GM19025 (cell line): ENCODE measurements at regions not wholly inside any gene's neighbourhood (a gene's known extent, or its start where the extent isn't known, plus 50 kb on each side); places are given as distances from the start of the nearest gene placed in this dataset.
"Not testable (repeated sequence)": the region's sequence is repeated elsewhere in the genome, so short reads cannot be mapped to it uniquely, and the experiment has no call there.

Experiments used
- ATAC-seq: cut with Tn5 transposase; IDR thresholded peaks from one replicate; pipeline ENCODE4 v1.9.1; 2021; ENCODE audit warnings: mild to moderate bottlenecking, low read depth, moderate library complexity; ENCODE audit not compliant: unreplicated experiment

DNA sequence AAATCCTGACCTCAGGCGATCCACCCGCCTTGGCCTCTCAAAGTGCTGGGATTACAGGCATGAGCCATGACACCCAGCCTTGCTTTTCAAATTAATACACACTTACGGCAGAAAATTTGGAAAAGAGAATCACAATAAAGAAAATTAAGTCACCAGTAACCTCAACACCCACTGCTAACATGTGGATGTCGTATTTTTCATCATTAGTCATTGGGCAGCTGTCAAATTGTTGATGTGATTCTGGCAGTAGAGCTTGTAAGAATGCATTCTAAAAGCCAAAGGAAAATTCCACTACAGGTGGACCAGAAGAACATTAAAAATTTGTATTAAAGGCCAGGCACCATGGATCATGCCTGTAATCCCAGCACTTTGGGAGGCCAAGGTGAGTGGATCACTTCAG lies 237.3 kb upstream of the TUT7 start:
- ATAC-seq: no peak

DNA sequence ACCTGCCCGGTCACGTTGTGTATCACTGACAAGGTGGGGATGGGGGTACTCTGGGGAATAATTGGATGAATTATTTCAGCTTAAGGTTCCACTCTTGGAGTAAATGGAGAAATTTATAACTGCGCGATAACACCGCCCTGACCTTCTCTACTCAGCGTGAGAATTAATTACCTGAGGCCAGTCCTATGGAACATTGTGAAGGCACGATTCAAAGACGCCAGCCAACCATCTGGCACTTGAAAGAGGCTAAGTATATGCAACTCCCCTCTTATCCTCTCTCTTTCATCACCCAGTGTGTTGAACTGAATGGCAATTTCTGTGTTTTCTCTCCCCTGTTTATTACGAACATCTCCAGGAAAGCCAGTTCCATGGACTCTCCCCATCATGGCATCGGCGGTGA lies 235.5 kb upstream of the TUT7 start:
- no peak for ATAC-seq

- ATAC-seq: no peak
Measured at GRCh38 chr9:86589273-86589672, 235.1 kb upstream of the TUT7 start.

DNA sequence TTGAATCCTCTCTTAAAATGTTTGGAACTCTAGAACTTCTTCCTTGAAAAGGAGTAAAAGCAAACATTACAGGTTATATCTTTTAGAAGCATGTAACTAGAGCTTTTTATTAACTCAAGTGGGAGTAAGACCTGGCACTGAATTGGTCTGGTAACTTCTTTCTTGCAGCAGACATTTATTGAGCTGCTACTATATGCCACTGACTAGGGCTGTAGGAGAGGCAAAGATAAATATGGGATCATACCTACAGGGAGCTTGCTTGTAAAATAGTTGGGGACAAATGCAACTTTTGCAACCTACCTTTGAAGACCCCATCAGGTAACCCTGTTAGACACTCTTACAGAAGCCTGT lies 231.9 kb upstream of the TUT7 start:
- ATAC-seq: no peak

DNA sequence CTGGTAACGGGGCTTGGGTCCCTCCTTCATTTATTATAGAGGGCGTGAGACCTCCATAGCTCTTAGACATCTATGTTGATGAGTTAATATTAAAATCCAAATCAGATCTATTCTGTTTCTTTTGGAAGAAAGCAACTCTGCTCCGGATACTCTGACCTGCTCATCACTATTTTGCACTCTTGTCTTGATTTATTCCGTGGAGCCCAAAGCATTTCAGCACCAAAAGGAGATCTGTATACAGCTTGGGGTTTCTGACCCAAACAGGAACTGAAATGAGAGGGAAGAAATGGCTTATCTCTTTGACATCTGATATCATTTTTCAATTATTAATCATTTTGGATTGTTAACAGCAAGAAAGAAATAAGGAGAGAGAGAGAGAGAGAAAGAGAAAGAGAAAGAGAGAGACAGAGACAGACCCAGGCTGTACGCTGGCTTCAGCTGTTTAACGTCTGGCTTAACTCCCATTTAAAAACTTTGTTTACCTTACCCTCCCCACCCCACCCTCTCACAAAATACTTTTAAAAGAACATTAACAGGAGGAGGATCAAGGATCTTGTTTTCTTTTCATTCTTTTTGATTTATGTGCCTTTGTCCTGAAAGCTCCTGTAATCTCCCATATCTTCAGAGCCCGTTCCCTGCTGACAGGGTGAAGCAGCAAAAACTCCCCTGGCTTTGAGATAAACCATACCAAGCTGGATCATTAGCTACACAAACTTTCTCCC lies 231.4 kb upstream of the TUT7 start:
- ATAC-seq: no peak

DNA sequence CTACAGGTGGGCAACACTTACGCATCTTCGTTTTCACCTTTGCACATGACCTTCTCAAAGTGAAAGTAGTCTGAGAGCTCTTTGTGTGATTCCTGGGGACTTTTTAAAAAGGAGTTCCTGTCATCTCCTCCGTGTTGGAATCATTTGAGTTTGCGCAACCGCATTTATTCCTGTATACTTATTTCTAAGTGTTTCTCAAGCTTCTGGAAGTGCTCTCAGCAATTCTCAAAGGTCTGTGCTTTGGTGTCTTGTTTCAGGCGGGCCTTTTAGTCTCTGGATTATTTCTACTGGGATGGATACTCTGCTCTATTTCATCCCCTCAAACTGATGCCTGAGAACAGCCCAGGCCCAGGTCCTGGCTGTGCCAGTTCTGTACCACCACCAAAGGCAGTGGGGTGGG lies 226.5 kb upstream of the TUT7 start:
- no peak for ATAC-seq

DNA sequence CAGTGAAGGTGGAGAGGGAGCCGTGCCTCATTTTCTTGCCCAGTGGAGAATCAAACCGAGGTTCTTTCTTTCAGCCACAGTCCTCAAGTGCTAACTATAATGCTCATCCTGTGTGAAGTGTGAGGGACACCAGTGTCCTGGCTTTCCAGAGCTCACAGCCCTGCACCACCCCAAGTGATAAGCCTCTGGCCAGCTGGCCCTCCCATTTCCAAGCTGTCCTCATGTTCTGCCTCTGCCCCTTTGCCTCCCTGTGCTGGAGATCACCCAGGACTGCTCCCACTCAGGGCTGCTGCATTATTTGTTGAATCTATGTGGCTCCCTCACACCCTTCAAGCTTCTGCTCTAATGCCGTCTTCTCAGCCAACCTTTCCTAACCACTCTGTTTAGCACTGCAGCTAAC lies 224.5 kb upstream of the TUT7 start:
- ATAC-seq: no peak

DNA sequence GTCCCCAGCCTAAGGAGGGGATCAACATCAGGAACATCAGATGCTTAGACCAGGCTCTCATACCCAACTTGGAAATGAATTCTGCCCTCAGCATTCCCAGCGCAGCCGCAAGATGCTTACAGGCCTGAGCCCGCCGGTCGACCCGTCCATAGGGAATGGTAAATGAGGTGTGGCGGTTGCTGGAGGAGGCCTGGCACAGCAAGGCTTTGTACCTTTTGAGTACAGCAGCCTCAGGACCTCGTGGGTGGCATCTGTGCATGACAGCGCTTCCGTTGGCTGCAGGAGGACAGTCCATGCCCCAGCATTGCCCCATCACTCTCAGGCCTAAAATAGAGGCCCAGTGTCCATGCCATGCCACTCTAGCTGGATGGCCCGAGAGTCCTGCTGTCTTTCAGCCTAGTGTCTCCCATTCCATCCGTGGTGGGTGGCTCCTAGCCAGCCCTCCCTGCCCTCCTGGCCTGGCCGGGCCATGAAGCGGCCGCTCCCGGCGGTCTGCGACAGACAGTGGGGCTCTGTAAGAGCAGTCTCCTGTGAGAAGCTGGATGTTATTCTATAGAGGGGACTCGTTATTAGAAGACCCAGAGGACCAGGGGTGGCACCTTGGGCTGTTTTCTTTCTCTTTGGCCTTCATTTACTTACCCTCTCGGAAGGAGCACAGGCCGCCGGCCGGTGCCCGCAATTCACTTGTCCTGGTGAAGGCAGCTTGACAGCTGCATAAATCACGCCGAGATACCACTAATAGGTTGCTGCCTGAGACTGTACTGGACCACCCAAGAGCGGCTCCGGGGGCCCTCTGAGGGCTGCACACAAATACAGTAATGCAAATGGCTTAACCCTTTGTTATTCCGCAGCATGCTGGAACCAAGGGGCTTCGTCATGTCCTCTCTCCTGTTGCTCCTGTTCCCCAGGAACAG lies 223.5 kb upstream of the TUT7 start:
- no peak for ATAC-seq

DNA sequence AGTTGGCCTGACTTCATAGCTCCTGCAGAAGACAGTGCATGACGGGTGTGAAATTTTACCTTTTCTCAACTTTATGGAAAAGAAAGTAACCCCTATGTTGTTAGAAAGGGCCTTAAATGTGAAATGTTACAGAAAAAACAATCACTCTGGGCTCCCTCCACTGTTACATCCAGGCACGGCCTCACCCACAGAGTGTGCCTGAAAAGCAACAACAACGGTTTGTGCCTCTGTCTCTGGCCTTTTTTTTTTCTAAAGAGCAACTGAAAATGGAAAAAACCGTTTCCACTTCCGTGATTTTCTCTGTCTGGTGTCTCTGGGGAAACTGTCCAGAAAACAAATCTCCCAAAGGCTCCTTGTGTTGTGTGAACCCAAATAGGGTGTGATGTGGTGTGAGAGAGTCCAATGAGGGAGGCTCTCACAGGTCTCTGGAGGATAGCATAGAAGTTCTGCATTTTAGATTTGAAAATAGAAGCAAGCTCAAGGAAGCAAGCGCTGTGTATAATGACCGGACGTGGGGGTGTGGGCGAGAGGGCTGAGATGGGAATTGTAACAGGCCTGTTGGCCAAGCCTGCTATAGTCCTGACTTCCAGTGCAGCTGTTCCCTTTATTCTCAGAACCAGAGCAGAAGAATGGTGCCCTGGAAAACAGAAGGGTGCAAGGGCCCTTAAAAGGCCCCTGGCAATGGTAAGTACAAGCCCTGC lies 221.8 kb upstream of the TUT7 start:
- ATAC-seq: no peak

- no peak for ATAC-seq
Measured at GRCh38 chr9:86575137-86575536, 220.9 kb upstream of the TUT7 start.

DNA sequence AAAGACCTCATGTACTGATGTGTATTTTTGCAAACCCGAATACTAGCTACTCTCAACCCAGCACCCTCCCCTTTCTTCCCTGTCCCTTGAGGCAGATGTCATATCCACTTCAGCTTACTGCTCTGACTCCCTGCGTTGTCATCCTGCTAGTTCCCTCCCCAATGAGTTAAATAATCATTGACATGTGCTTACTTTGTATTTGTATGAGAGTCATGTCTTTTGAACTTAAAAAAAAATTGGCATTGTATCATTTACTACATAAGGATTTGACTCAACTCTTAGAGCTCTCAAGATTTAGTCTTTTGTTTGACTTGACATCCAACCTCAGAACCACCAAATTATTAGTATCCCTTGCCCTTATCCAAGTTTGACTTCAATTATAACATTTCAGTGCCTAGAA lies 219.7 kb upstream of the TUT7 start:
- ATAC-seq: no peak

DNA sequence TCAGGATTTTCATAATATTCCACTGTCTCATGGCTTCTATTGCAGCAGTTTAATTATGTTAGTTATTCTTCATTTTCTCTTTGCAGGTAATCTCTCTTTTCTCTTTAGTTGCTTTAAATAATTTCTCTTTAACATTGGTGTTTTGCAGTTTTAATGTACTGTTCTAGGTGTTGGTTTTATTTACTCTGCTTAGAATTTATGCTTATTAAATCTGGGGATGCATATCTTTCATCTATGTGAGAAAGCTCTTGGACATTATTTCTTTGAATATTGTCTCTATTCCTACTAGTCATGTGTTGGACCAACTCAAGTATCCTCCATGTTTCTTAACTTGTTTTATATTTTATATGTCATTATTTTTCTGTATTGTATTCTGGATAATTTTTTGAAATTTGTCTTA lies 218.7 kb upstream of the TUT7 start:
- ATAC-seq: no peak

DNA sequence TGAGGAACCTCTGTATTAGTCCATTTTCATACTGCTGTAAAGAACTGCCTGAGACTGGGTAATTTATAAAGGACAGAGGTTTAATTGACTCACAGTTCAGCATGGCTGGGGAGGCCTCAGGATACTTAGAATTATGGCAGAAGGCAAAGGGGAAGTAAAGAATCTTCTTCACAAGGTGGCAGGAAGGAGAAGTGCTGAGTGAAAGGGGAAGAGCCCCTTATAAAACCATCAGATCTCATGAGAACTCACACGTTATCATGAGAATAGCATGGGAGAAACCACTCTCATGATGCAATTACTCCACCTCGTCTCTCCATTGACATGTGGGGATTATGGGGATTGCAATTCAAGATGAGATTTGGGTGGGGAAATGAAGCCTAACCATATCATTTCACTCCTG lies 211.4 kb upstream of the TUT7 start:
- not testable (repeated sequence) for ATAC-seq

DNA sequence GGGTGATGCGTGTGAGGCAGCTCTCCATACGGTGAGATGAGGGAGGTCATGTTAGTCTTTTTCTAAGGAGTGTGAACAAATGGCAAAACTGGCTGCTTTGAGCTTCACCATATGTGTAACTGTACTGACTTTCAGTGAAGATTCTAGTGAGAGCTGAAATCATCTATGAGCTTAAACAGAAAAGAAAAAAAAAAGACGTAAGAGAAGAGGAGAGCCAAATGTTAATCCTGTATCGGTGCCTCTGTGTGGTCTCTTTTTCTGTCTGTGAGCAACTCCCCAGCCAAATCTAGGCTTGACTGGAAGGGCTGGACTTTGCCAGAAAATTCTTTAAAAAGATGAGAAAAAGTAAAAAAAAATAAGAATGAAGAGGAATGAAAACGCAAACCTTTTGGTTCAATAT lies 209.7 kb upstream of the TUT7 start:
- ATAC-seq: no peak

- ATAC-seq: no peak
Measured at GRCh38 chr9:86563350-86563749, 209.1 kb upstream of the TUT7 start.

DNA sequence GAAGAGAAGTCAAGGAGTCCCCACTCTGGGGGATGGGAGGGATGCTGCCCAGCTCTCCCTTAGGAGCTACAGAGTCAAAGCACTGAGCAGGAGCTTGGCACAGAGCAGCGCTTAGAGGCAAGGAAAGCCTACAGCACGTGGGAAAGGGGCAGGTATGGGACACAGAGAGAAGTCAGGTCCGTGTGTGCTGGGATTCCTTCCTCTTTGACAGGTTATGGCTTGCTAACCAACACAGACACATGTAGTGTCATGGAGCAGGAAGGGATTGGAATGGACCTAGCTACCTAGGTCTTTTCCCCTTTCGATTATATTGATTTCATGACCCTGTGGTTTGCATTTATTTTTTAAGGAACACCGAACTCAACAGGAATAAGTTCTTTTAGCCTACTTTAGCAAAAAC lies 208.5 kb upstream of the TUT7 start:
- no peak for ATAC-seq

- no peak for ATAC-seq
Measured at GRCh38 chr9:86557918-86558317, 203.7 kb upstream of the TUT7 start.

GRCh38 chr9:86557063-86557766 lies 203.0 kb upstream of the TUT7 start:
- no peak for ATAC-seq

GRCh38 chr9:86555661-86556060 lies 201.5 kb upstream of the TUT7 start:
- no peak for ATAC-seq

DNA sequence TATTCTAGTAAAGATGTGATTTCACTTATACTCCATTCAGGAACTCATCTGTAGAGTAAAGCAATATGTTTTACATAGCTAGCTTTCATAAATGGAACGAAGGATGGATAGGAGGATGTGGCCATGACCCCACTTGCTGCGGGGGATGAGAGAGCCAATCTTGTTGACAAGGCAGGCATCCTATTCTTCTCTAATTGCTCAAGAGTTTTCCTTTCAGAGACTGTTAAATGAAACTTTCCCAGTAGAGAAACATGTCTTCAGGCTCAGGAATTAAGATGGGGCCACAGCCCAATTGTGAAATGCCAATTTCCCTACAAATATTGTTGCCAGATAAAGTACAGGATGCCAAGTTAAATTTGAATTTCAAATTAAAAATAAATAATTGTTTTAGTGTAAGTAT lies 196.2 kb upstream of the TUT7 start:
- no peak for ATAC-seq

DNA sequence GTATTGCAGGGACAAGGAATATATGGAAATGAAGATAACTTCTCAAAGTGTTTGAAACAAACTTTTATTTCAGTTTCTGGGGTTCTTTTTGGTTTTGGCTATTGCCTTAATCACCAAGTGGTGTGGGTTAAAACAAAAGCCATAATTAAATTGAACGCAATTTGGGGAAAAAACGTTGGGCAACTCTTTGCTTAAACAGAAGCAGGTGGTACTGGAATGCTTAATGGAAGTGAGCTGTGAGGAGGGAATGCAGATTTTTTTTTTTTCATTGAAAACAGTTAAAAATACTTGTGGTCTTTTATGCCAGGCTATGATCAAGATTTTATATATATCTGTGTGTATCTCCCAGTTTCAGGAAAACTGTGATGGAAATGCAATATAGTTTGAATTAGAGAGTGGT lies 195.7 kb upstream of the TUT7 start:
- ATAC-seq: no peak
